GM21526 (cell line): ENCODE measurements at regions not wholly inside any gene's neighbourhood (a gene's known extent, or its start where the extent isn't known, plus 50 kb on each side); places are given as distances from the start of the nearest gene placed in this dataset.

Experiments
- ATAC-seq: cut with Tn5 transposase; IDR thresholded peaks from one replicate; pipeline ENCODE4 v1.9.1; 2021; ENCODE audit warnings: moderate library complexity; ENCODE audit not compliant: unreplicated experiment, low FRiP score

GRCh38 chr4:128347175-128347868 is 59.7 kb upstream of the PGRMC2 start:
- no peak for ATAC-seq

GRCh38 chr4:128346054-128346716 is 58.6 kb upstream of the PGRMC2 start:
- ATAC-seq: no peak

- ATAC-seq: no peak
Observed at GRCh38 chr4:128345650-128346049, 58.0 kb upstream of the PGRMC2 start.

GRCh38 chr4:128342762-128343161 is 55.1 kb upstream of the PGRMC2 start:
- no peak for ATAC-seq

- ATAC-seq: no peak
Observed at GRCh38 chr4:128341634-128342033, 54.0 kb upstream of the PGRMC2 start.

GRCh38 chr4:128338634-128339355 is 51.2 kb upstream of the PGRMC2 start:
- ATAC-seq: no peak

- ATAC-seq: no peak
Observed at GRCh38 chr4:128337863-128338262, 50.2 kb upstream of the PGRMC2 start.
